Caco-2 (cell line): ENCODE measurements at regions not wholly inside any gene's neighbourhood (a gene's known extent, or its start where the extent isn't known, plus 50 kb on each side); places are given as distances from the start of the nearest gene placed in this dataset.

ENCODE experiments used
- BruUV-seq: library from RNA; stranded (reverse); fragments of 400-500 nt; replicated peaks from 2 replicates; lab custom pipeline; 2021; lab: Mats Ljungman, UMichigan
- CTCF ChIA-PET: fragments of 300-600 bp; sonication (Branson Sonifier 250); formaldehyde crosslinking; loops from one replicate; lab custom pipeline; 2022; ENCODE audit warnings: antibody characterized with exemption; lab: Charles Lee
- POLR2A ChIA-PET: fragments of 300-600 bp; sonication (Branson Sonifier 250); formaldehyde crosslinking; loops from one replicate; lab custom pipeline; 2022; ENCODE audit warnings: antibody characterized with exemption; lab: Charles Lee
- DNase-seq, 2 experiments: peaks; one replicate each; pipeline versions ENCODE4 v3.0.0 to v3.0.0-alpha.2; 2020 to 2022
- H3K27me3 ChIP-seq: replicated peaks from 2 replicates; pipeline ENCODE4 v1.6.0; 2011; ENCODE audit warnings: low read length; ENCODE audit not compliant: control insufficient read depth, insufficient read depth
- H3K36me3 ChIP-seq: 2 replicates; pipeline ENCODE4 v1.5.1; 2011; ENCODE audit warnings: low read length; ENCODE audit not compliant: control insufficient read depth, insufficient read depth
- H3K4me1 ChIP-seq: fragments of 250-450 bp; sonication (Bioruptor Pico); 2 replicates; pipeline ENCODE4 v1.5.1; 2020; ENCODE audit warnings: mild to moderate bottlenecking
- H3K4me3 ChIP-seq: 2 replicates; pipeline ENCODE4 v1.5.1; 2011; ENCODE audit warnings: low read depth, mild to moderate bottlenecking, control low read depth, low read length
- H3K9me3 ChIP-seq: fragments of 250-450 bp; sonication (Bioruptor Pico); 2 replicates; pipeline ENCODE4 v1.5.1; 2020; ENCODE audit warnings: mild to moderate bottlenecking, moderate library complexity
- H3K27ac Mint-ChIP-seq: one replicate; pipeline ENCODE4 v1.8.0; 2022; ENCODE audit warnings: mixed read lengths; ENCODE audit not compliant: unreplicated experiment
- H3K27me3 Mint-ChIP-seq: one replicate; pipeline ENCODE4 v1.8.0; 2022; ENCODE audit warnings: mixed read lengths; ENCODE audit not compliant: insufficient read depth, unreplicated experiment
- H3K36me3 Mint-ChIP-seq: one replicate; pipeline ENCODE4 v1.8.0; 2022; ENCODE audit warnings: mild to moderate bottlenecking, mixed read lengths; ENCODE audit not compliant: insufficient read depth, unreplicated experiment
- H3K4me1 Mint-ChIP-seq: one replicate; pipeline ENCODE4 v1.8.0; 2022; ENCODE audit warnings: low read depth, mixed read lengths; ENCODE audit not compliant: unreplicated experiment
- H3K4me3 Mint-ChIP-seq: one replicate; pipeline ENCODE4 v1.8.0; 2022; ENCODE audit warnings: mild to moderate bottlenecking, moderate library complexity, mixed read lengths; ENCODE audit not compliant: unreplicated experiment
- H3K9me3 Mint-ChIP-seq: one replicate; pipeline ENCODE4 v1.8.0; 2022; ENCODE audit warnings: mixed read lengths; ENCODE audit not compliant: unreplicated experiment
- CTCF ChIP-seq, 2 experiments: fragments of 200-600 bp in 1 of 2; IDR thresholded peaks; 1 replicate in 1 of 2; 2 replicates in 1 of 2; pipeline versions ENCODE4 v1.5.1 to v1.8.0; 2011 to 2022; ENCODE audit warnings: antibody characterized with exemption in 1 of 2, control low read depth in 1 of 2, inconsistent platforms in 1 of 2, low read depth in 1 of 2, low read length in 1 of 2, mild to moderate bottlenecking in 1 of 2, moderate library complexity in 1 of 2; ENCODE audit not compliant: insufficient read depth in 1 of 2, severe bottlenecking in 1 of 2, unreplicated experiment in 1 of 2
- intact Hi-C: fragments of 100-400 bp; cut with micrococcal nuclease; formaldehyde crosslinking; loops from one replicate; pipeline ENCODE4 v1.10.0; 2022; ENCODE audit not compliant: unreplicated experiment

GRCh38 chr2:215517391-215517790, 81.5 kb upstream of the FN1 start:
- Mint-ChIP-seq H3K36me3 (no peaks in the 10 kb centered on the region), H3K27me3 (no peaks in the 10 kb centered on the region), H3K4me3 (no peak overlapping the region), H3K4me1 (no peaks in the 10 kb centered on the region), H3K9me3 (no peaks in the 10 kb centered on the region), H3K27ac (no peak overlapping the region)
- H3K9me3 ChIP-seq, result no peaks in the 10 kb centered on the region
- H3K27me3 ChIP-seq, result no peaks in the 10 kb centered on the region
- intact Hi-C loops, result no loop called here
- BruUV-seq, result no TSS peak
- no peak for TF ChIP-seq CTCF (IDR thresholded peaks at IDR 0.05; ENCODE audit: insufficient read depth in 1 of 2, low read depth in 1 of 2, low read length in 1 of 2, severe bottlenecking in 1 of 2, unreplicated experiment in 1 of 2)
- H3K4me3 ChIP-seq, result no peak overlapping the region
- CTCF ChIA-PET, result no interaction called here
- no peaks in the 10 kb centered on the region for H3K36me3 ChIP-seq
- POLR2A ChIA-PET, result no interaction called here
- DNase-seq, result no peak
- no peaks in the 10 kb centered on the region for H3K4me1 ChIP-seq

- TF ChIP-seq CTCF (IDR thresholded peaks at IDR 0.05; ENCODE audit: insufficient read depth in 1 of 2, low read depth in 1 of 2, low read length in 1 of 2, severe bottlenecking in 1 of 2, unreplicated experiment in 1 of 2), result no peak
- no peaks in the 10 kb centered on the region for H3K27me3 Mint-ChIP-seq
- H3K36me3 Mint-ChIP-seq, result no peaks in the 10 kb centered on the region
- no peaks in the 10 kb centered on the region for H3K4me1 ChIP-seq
- no peaks in the 10 kb centered on the region for H3K36me3 ChIP-seq
- H3K4me3 Mint-ChIP-seq, result no peak overlapping the region
- no peak overlapping the region for H3K4me3 ChIP-seq
- H3K27ac Mint-ChIP-seq, result no peak overlapping the region
- no peaks in the 10 kb centered on the region for H3K27me3 ChIP-seq
- H3K4me1 Mint-ChIP-seq, result no peaks in the 10 kb centered on the region
- no TSS peak for BruUV-seq
- intact Hi-C loops, result no loop called here
- H3K9me3 Mint-ChIP-seq, result no peaks in the 10 kb centered on the region
- DNase-seq, result no peak
- CTCF ChIA-PET, result no interaction called here
- POLR2A ChIA-PET, result no interaction called here
- H3K9me3 ChIP-seq, result no peaks in the 10 kb centered on the region
Measured at GRCh38 chr2:215514516-215514915, 78.6 kb upstream of the FN1 start.

- no peak for TF ChIP-seq CTCF (IDR thresholded peaks at IDR 0.05; ENCODE audit: insufficient read depth in 1 of 2, low read depth in 1 of 2, low read length in 1 of 2, severe bottlenecking in 1 of 2, unreplicated experiment in 1 of 2)
- Mint-ChIP-seq H3K9me3 (no peaks in the 10 kb centered on the region), H3K4me3 (no peak overlapping the region), H3K4me1 (peaks cover 9% of the 10 kb centered on the region), H3K27me3 (no peaks in the 10 kb centered on the region), H3K36me3 (no peaks in the 10 kb centered on the region), H3K27ac (no peak overlapping the region)
- no TSS peak for BruUV-seq
- no peaks in the 10 kb centered on the region for H3K9me3 ChIP-seq
- CTCF ChIA-PET, result no interaction called here
- POLR2A ChIA-PET, result no interaction called here
- intact Hi-C loops, result no loop called here
- H3K36me3 ChIP-seq, result no peaks in the 10 kb centered on the region
- DNase-seq, result no peak
- no peak overlapping the region for H3K4me3 ChIP-seq
- no peaks in the 10 kb centered on the region for H3K27me3 ChIP-seq
- H3K4me1 ChIP-seq, result peaks cover 8% of the 10 kb centered on the region
Measured at GRCh38 chr2:215511454-215512346, 75.8 kb upstream of the FN1 start.
